ENCODE measurements at regions not wholly inside any gene's neighbourhood (a gene's known extent, or its start where the extent isn't known, plus 50 kb on each side); places are given as distances from the start of the nearest gene placed in this dataset.

DNA sequence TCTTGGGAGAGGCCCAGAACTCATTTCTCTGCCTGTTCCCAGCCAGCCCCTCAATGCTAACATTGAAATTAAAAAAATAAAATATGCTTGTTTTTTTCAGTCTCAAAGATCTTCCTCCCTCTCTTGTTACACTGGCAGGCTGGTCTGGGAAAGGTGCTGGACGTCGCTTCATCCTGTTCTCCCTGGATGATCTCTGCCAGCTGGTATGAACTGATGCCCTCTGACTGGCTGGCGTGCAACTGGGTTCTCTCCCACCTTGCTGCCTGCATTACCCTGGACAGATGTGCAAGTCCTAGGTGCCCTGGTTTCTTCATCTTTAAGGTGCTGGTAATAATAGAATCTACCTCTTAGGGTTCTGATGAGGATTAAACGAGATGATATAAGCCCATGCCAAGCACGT, 263.9 kb upstream of the PROK2 start:
- Histone ChIP-seq H3K4me1 (ENCODE audit: low read depth, poor library complexity, severe bottlenecking) (no peaks in the 10 kb centered on the region), H3K9ac (no peak overlapping the region), H3K27me3 (ENCODE audit: insufficient read depth, low read depth) (no peaks in the 10 kb centered on the region), H3K4me3 (IDR thresholded peaks at IDR 0.05; ENCODE audit: insufficient read depth, low read depth, low read length) (no peak overlapping the region), H3K79me2 (ENCODE audit: insufficient read depth, low read depth) (no peaks in the 10 kb centered on the region), H3K4me2 (no peak overlapping the region), H4K20me1 (ENCODE audit: insufficient read depth) (no peaks in the 10 kb centered on the region), H3K27ac (no peak overlapping the region), H3K36me3 (ENCODE audit: insufficient read depth) (no peaks in the 10 kb centered on the region), H2AFZ (ENCODE audit: low read depth) (no peak overlapping the region)
- TF ChIP-seq, protein P1, sequence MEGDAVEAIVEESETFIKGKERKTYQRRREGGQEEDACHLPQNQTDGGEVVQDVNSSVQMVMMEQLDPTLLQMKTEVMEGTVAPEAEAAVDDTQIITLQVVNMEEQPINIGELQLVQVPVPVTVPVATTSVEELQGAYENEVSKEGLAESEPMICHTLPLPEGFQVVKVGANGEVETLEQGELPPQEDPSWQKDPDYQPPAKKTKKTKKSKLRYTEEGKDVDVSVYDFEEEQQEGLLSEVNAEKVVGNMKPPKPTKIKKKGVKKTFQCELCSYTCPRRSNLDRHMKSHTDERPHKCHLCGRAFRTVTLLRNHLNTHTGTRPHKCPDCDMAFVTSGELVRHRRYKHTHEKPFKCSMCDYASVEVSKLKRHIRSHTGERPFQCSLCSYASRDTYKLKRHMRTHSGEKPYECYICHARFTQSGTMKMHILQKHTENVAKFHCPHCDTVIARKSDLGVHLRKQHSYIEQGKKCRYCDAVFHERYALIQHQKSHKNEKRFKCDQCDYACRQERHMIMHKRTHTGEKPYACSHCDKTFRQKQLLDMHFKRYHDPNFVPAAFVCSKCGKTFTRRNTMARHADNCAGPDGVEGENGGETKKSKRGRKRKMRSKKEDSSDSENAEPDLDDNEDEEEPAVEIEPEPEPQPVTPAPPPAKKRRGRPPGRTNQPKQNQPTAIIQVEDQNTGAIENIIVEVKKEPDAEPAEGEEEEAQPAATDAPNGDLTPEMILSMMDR (conservative IDR thresholded peaks at IDR 0.05; ENCODE audit: low read depth, low read length): no peak

DNA sequence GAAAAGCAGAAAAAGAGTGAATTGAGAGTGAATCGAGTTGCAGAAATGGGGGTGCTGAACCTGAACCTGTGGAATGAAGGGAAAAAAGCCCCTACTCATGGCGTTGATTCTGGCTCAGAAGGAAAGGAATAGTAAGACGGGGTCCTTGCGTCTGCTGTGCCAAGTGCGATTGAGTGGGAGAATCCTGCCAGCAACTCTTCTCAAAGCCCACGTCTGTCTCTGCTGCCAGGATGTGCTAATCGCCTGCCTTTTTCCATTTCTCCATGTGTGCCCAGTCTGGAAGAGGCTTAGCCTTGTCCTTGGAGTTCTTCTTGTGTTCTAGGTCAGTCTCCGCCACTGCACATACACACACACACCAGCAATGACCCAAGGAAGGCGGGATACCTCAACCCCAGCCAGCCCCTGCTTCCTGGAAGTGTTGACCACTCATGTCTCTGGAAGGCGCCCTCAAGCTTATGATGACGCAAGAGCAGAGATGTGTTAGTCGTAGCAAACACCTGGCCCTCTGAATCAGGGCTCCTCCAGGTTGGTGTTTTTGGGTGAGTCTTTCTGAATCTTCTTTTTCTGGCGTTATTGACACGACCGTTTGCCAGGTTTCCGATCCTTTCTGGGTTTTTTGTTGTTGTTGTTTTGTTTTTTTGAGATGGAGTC, 262.4 kb upstream of the PROK2 start:
- Histone ChIP-seq H3K4me2 (no peak overlapping the region), H3K36me3 (ENCODE audit: insufficient read depth) (no peaks in the 10 kb centered on the region), H3K27ac (no peak overlapping the region), H3K9ac (no peak overlapping the region), H4K20me1 (ENCODE audit: insufficient read depth) (no peaks in the 10 kb centered on the region), H3K27me3 (ENCODE audit: insufficient read depth, low read depth) (no peaks in the 10 kb centered on the region), H2AFZ (ENCODE audit: low read depth) (no peak overlapping the region), H3K4me3 (IDR thresholded peaks at IDR 0.05; ENCODE audit: insufficient read depth, low read depth, low read length) (no peak overlapping the region), H3K4me1 (ENCODE audit: low read depth, poor library complexity, severe bottlenecking) (no peaks in the 10 kb centered on the region), H3K79me2 (ENCODE audit: insufficient read depth, low read depth) (no peaks in the 10 kb centered on the region)
- TF ChIP-seq, protein P1 (conservative IDR thresholded peaks at IDR 0.05; ENCODE audit: low read depth, low read length): no peak

DNA sequence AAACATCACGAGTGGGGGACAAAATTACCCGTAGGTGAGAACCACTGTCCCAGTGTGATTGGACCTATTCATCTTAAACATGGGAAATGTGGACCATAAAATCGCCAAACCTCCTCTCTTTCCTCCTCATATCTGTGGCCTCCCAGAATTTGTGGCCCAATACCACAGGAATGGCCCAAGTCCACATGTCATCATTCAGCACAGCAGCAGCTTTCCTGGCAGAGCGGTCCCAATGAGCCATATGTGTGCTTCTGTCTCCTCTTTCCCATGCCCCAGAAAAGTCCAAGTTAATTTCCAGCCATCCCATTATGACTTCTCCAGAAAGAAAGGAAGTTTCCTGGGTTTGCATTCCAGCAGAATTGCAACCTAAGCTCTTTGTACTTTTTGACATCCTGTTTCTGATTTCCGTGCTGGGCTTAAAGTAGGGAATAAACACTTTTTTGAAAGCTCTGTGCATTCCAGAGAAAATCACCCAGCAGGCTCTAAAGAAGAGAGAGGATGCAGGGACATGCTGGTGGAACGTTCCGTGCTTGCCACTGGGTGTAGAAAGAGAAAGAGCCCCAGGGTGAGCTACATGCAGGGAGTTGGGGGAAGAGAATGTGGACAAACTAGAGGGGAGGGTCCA, 259.4 kb upstream of the PROK2 start:
- H4K20me1 ChIP-seq (ENCODE audit: insufficient read depth): no peaks in the 10 kb centered on the region
- TF ChIP-seq, protein P1 (conservative IDR thresholded peaks at IDR 0.05; ENCODE audit: low read depth, low read length): no peak
- H3K36me3 ChIP-seq (ENCODE audit: insufficient read depth): no peaks in the 10 kb centered on the region

DNA sequence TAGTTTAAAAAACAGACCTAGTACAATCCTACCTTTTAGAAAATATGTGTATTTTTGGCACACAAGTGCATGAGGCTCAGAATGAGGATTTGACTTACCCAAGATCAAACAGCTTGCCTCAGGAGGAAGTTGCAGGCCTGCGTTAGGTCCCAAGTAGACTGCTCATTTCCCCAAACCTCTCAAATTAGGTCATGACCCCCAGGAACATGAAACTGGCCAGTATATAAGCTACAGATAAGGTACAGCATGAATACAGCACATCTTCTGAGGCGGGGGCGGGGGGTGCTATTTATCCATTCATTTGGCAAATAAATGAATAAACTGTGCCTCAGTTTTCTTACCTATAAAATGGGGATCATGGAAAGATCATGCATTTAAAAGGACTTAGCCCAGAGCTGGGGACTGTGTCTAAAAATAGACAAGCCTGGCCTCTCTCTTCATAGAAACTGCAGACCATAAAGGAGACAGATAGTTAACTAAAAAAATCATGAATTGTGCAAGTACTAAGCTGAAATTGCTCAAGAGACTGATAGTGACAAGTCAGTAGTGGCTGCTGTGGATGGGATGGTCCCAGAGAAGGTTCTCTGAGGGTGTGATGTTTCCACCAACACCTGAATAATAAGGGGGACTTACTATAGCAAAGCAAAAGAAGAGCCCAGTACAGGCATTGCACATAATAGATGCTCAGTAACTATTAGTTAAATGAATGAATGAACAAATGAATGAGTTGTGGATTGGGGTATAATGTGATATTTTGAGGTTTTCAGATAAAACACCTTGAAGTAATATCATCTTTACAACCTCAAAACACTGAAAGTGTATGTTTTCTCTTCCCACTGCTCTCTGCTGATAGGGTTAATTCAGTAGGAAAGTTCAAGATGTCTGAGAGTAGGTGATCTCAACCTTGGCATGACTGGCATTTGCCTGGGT, 258.5 kb upstream of the PROK2 start:
- H3K4me3 ChIP-seq (IDR thresholded peaks at IDR 0.05; ENCODE audit: insufficient read depth, low read depth, low read length): no peak overlapping the region
- no peaks in the 10 kb centered on the region for H3K4me1 ChIP-seq (ENCODE audit: low read depth, poor library complexity, severe bottlenecking)
- H3K27me3 ChIP-seq (ENCODE audit: insufficient read depth, low read depth): no peaks in the 10 kb centered on the region
- H4K20me1 ChIP-seq (ENCODE audit: insufficient read depth): no peaks in the 10 kb centered on the region
- H3K79me2 ChIP-seq (ENCODE audit: insufficient read depth, low read depth): no peaks in the 10 kb centered on the region
- TF ChIP-seq, protein P1 (conservative IDR thresholded peaks at IDR 0.05; ENCODE audit: low read depth, low read length): no peak
- no peak overlapping the region for H2AFZ ChIP-seq (ENCODE audit: low read depth)
- H3K36me3 ChIP-seq (ENCODE audit: insufficient read depth): no peaks in the 10 kb centered on the region
- no peak overlapping the region for H3K27ac ChIP-seq
- H3K4me2 ChIP-seq: no peak overlapping the region
- no peak overlapping the region for H3K9ac ChIP-seq

More for the DNA sequence above, 259.4 kb upstream of the PROK2 start:
- H3K27ac ChIP-seq: no peak overlapping the region
- H3K27me3 ChIP-seq (ENCODE audit: insufficient read depth, low read depth): no peaks in the 10 kb centered on the region
- H3K9ac ChIP-seq: no peak overlapping the region
- no peak overlapping the region for H2AFZ ChIP-seq (ENCODE audit: low read depth)
- H3K79me2 ChIP-seq (ENCODE audit: insufficient read depth, low read depth): no peaks in the 10 kb centered on the region
- H3K4me2 ChIP-seq: no peak overlapping the region
- no peaks in the 10 kb centered on the region for H3K4me1 ChIP-seq (ENCODE audit: low read depth, poor library complexity, severe bottlenecking)
- no peak overlapping the region for H3K4me3 ChIP-seq (IDR thresholded peaks at IDR 0.05; ENCODE audit: insufficient read depth, low read depth, low read length)
